Stimulated activated CD4-positive, alpha-beta T cell treated with anti-CD3 and anti-CD28 coated beads, TNF-alpha, amount 100 ng/mL, for 48 hours (primary cell): ENCODE measurements at regions not wholly inside any gene's neighbourhood (a gene's known extent, or its start where the extent isn't known, plus 50 kb on each side); places are given as distances from the start of the nearest gene placed in this dataset.
"Not testable (repeated sequence)": the region's sequence is repeated elsewhere in the genome, so short reads cannot be mapped to it uniquely, and the experiment has no call there.

Experiments used
- DNase-seq, 3 donors: peaks; one replicate each; pipeline ENCODE4 v3.0.0-alpha.2; 2020; ENCODE audit warnings: low read depth in 3 of 3

- DNase-seq, result no peak
Measured at GRCh38 chr5:96101358-96102089, 139.9 kb upstream of the ELL2 start.

GRCh38 chr5:96097488-96097887 lies 135.8 kb upstream of the ELL2 start:
- DNase-seq, result not testable (repeated sequence)

GRCh38 chr5:96096724-96097123 lies 135.1 kb upstream of the ELL2 start:
- no peak for DNase-seq

- DNase-seq, result no peak
Measured at GRCh38 chr5:96094904-96095303, 133.3 kb upstream of the ELL2 start.

- no peak for DNase-seq
Measured at GRCh38 chr5:96093890-96094381, 132.3 kb upstream of the ELL2 start.

GRCh38 chr5:96093340-96093739 lies 131.7 kb upstream of the ELL2 start:
- DNase-seq, result no peak

GRCh38 chr5:96091874-96092273 lies 130.2 kb upstream of the ELL2 start:
- DNase-seq, result no peak

GRCh38 chr5:96090215-96090614 lies 128.6 kb upstream of the ELL2 start:
- no peak for DNase-seq

GRCh38 chr5:96088706-96089498 lies 127.3 kb upstream of the ELL2 start:
- no peak for DNase-seq

GRCh38 chr5:96087939-96088338 lies 126.3 kb upstream of the ELL2 start:
- no peak for DNase-seq

- no peak for DNase-seq
Measured at GRCh38 chr5:96084874-96085506, 123.3 kb upstream of the ELL2 start.

- peak in 1 of 3 donors; percentile 12 for DNase-seq
Measured at GRCh38 chr5:96083361-96083881, 121.8 kb upstream of the ELL2 start.

GRCh38 chr5:96081276-96081858 lies 119.7 kb upstream of the ELL2 start:
- no peak for DNase-seq

- peak in 1 of 3 donors; percentile 4 for DNase-seq
Measured at GRCh38 chr5:96080557-96080956, 118.9 kb upstream of the ELL2 start.

- no peak for DNase-seq
Measured at GRCh38 chr5:96079962-96080361, 118.3 kb upstream of the ELL2 start.

- DNase-seq, result peak in 2 of 3 donors; percentile 20 to 26
Measured at GRCh38 chr5:96079075-96079474, 117.4 kb upstream of the ELL2 start.

- no peak for DNase-seq
Measured at GRCh38 chr5:96076451-96076850, 114.8 kb upstream of the ELL2 start.

GRCh38 chr5:96075579-96076289 lies 114.1 kb upstream of the ELL2 start:
- no peak for DNase-seq

- DNase-seq, result no peak
Measured at GRCh38 chr5:96074870-96075269, 113.2 kb upstream of the ELL2 start.

GRCh38 chr5:96074460-96074859 lies 112.8 kb upstream of the ELL2 start:
- no peak for DNase-seq

- no peak for DNase-seq
Measured at GRCh38 chr5:96072791-96073165, 111.1 kb upstream of the ELL2 start.
